Fibroblast of lung (primary cell): ENCODE measurements at regions not wholly inside any gene's neighbourhood (a gene's known extent, or its start where the extent isn't known, plus 50 kb on each side); places are given as distances from the start of the nearest gene placed in this dataset.

Experiments
- DNase-seq, 2 donors: peaks; one replicate each; pipeline versions ENCODE4 v3.0.0 to v3.0.0-alpha.2; 2010; ENCODE audit warnings: low read depth in 2 of 2
- H2AFZ ChIP-seq: 2 replicates; pipeline ENCODE4 v1.5.1; 2012; ENCODE audit warnings: low read length, control low read depth, inconsistent platforms
- H3K27ac ChIP-seq: 2 replicates; pipeline ENCODE4 v1.5.1; 2011; ENCODE audit warnings: low read length, control low read depth; ENCODE audit not compliant: insufficient read depth
- H3K27me3 ChIP-seq: 2 replicates; pipeline ENCODE4 v1.5.1; 2011; ENCODE audit warnings: mild to moderate bottlenecking, low read length; ENCODE audit not compliant: control insufficient read depth, insufficient read depth
- H3K36me3 ChIP-seq: 2 replicates; pipeline ENCODE4 v1.5.1; 2011; ENCODE audit warnings: low read length; ENCODE audit not compliant: control insufficient read depth, insufficient read depth
- H3K4me1 ChIP-seq: 2 replicates; pipeline ENCODE4 v1.5.1; 2011; ENCODE audit warnings: low read length; ENCODE audit not compliant: control insufficient read depth, insufficient read depth; ENCODE audit errors: extremely low read depth
- H3K4me2 ChIP-seq: 2 replicates; pipeline ENCODE4 v1.5.1; 2011; ENCODE audit warnings: low read length, control low read depth; ENCODE audit not compliant: insufficient read depth; ENCODE audit errors: extremely low read depth
- H3K4me3 ChIP-seq, 4 experiments: fragments of 200-600 bp in 1 of 4; sonication (generic) in 1 of 4; replicated peaks in 1 of 4; 2 replicates each; pipeline ENCODE4 v1.5.1; 2011 to 2016; ENCODE audit warnings: low read length in 4 of 4, low read depth in 3 of 4, mild to moderate bottlenecking in 3 of 4, control low read depth in 2 of 4, inconsistent platforms in 1 of 4, mixed read lengths in 1 of 4; ENCODE audit not compliant: insufficient read depth in 1 of 4; ENCODE audit errors: control extremely low read depth in 1 of 4
- H3K79me2 ChIP-seq: 2 replicates; pipeline ENCODE4 v1.5.1; 2012; ENCODE audit warnings: mild to moderate bottlenecking, low read length, inconsistent platforms; ENCODE audit not compliant: control insufficient read depth, insufficient read depth
- H3K9ac ChIP-seq: 2 replicates; pipeline ENCODE4 v1.5.1; 2011; ENCODE audit warnings: mild to moderate bottlenecking, low read length, control low read depth; ENCODE audit not compliant: insufficient read depth
- H3K9me3 ChIP-seq: 2 replicates; pipeline ENCODE4 v1.5.1; 2012; ENCODE audit warnings: low read depth, low read length; ENCODE audit not compliant: control insufficient read depth, insufficient read depth
- H4K20me1 ChIP-seq: 2 replicates; pipeline ENCODE4 v1.5.1; 2011; ENCODE audit warnings: low read length; ENCODE audit not compliant: control insufficient read depth, insufficient read depth; ENCODE audit errors: extremely low read depth
- CTCF ChIP-seq, 2 donors: IDR thresholded peaks in 1 of 2; conservative IDR thresholded peaks in 1 of 2; 1 replicate in 1 of 2; 2 replicates in 1 of 2; pipeline ENCODE4 v1.5.1; 2011 to 2012; ENCODE audit warnings: low read length in 2 of 2, control low read depth in 1 of 2, inconsistent platforms in 1 of 2, low read depth in 1 of 2, mild to moderate bottlenecking in 1 of 2
- EZH2 ChIP-seq: IDR thresholded peaks from 2 replicates; pipeline ENCODE4 v1.5.1; 2012; ENCODE audit warnings: low read length, control low read depth, mild to moderate bottlenecking; ENCODE audit errors: missing control alignments

- Histone ChIP-seq H2AFZ (no peak overlapping the region), H3K4me1 (no peaks in the 10 kb centered on the region), H3K9me3 (no peaks in the 10 kb centered on the region), H3K4me3 (no peak overlapping the region), H4K20me1 (no peaks in the 10 kb centered on the region), H3K27me3 (no peaks in the 10 kb centered on the region), H3K27ac (no peak overlapping the region), H3K36me3 (no peaks in the 10 kb centered on the region), H3K9ac (no peak overlapping the region), H3K79me2 (no peaks in the 10 kb centered on the region), H3K4me2 (no peak overlapping the region)
- DNase-seq, result no peak
- no peak for TF ChIP-seq EZH2
- no peak for TF ChIP-seq CTCF (conservative IDR thresholded peaks at IDR 0.05 in 1 of 2, IDR thresholded peaks at IDR 0.05 in 1 of 2; ENCODE audit: low read depth in 1 of 2, low read length in 2 of 2)
Observed at GRCh38 chr5:112063856-112064255, 306.9 kb upstream of the NREP start.

GRCh38 chr5:112063191-112063590, 306.2 kb upstream of the NREP start:
- no peak overlapping the region for H3K9ac ChIP-seq
- no peaks in the 10 kb centered on the region for H3K79me2 ChIP-seq
- H3K4me1 ChIP-seq, result no peaks in the 10 kb centered on the region
- no peaks in the 10 kb centered on the region for H4K20me1 ChIP-seq
- no peak overlapping the region for H3K27ac ChIP-seq
- DNase-seq, result no peak
- H3K9me3 ChIP-seq, result no peaks in the 10 kb centered on the region
- H3K4me2 ChIP-seq, result no peak overlapping the region
- TF ChIP-seq CTCF (conservative IDR thresholded peaks at IDR 0.05 in 1 of 2, IDR thresholded peaks at IDR 0.05 in 1 of 2; ENCODE audit: low read depth in 1 of 2, low read length in 2 of 2), result no peak
- no peak for TF ChIP-seq EZH2
- no peak overlapping the region for H2AFZ ChIP-seq
- H3K4me3 ChIP-seq, result no peak overlapping the region
- no peaks in the 10 kb centered on the region for H3K36me3 ChIP-seq
- no peaks in the 10 kb centered on the region for H3K27me3 ChIP-seq

- Histone ChIP-seq H3K79me2 (no peaks in the 10 kb centered on the region), H3K27ac (no peak overlapping the region), H2AFZ (no peak overlapping the region), H4K20me1 (no peaks in the 10 kb centered on the region), H3K9ac (no peak overlapping the region), H3K4me3 (no peak overlapping the region), H3K36me3 (no peaks in the 10 kb centered on the region), H3K9me3 (no peaks in the 10 kb centered on the region), H3K4me1 (no peaks in the 10 kb centered on the region), H3K4me2 (no peak overlapping the region), H3K27me3 (no peaks in the 10 kb centered on the region)
- DNase-seq, result no peak
- TF ChIP-seq EZH2 (no peak), CTCF (conservative IDR thresholded peaks at IDR 0.05 in 1 of 2, IDR thresholded peaks at IDR 0.05 in 1 of 2; ENCODE audit: low read depth in 1 of 2, low read length in 2 of 2) (no peak)
Observed at GRCh38 chr5:112062181-112062580, 305.2 kb upstream of the NREP start.
